DMS153 treated with DMSO at 0.1 percent for 48 hours (cell line): ENCODE measurements at regions not wholly inside any gene's neighbourhood (a gene's known extent, or its start where the extent isn't known, plus 50 kb on each side); places are given as distances from the start of the nearest gene placed in this dataset.
A peak's percentile ranks its signal among the peaks of the same experiment; 100 is the strongest.
"Not testable (repeated sequence)": the region's sequence is repeated elsewhere in the genome, so short reads cannot be mapped to it uniquely, and the experiment has no call there.

Experiments
- DNase-seq: peaks from one replicate; lab custom pipeline; 2025; ENCODE audit not compliant: unreplicated experiment; lab: John Stamatoyannopoulos, UW

DNA sequence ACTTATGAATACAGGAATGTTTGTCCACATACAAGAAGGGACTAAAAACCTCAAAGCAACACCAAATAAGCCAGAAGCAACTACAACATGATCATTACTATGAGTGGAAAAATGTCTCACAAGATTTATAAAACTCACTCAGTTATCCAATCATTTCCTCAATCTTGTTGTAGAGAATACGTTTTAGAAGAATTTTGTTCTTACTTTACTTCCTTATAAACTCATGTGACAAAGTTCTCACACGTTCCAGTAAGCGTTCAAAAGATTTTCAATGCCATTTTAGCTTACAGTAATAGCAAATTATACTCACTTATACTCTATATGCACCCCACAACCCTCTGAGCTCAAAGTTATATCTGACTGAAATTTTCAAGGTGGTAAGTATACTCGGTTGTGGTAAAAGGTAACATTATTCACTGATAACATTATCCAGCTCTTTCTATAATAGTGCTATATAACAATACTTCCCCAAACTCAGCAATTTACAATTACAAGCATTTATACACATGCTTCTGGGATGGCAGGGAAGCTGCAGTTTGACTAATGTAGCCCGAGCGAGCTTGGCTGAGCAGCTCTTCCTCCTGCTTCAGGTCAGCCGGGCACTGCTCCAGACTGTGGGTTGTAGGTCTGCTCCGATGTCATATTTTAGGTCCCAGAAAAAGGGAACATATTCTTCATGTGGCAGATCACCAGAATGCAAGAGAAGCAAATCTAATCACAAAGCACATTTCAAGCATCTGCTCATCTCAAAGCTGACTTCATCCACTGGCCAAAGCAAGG, 226.3 kb downstream of the RCHY1 start:
- DNase-seq: no peak

DNA sequence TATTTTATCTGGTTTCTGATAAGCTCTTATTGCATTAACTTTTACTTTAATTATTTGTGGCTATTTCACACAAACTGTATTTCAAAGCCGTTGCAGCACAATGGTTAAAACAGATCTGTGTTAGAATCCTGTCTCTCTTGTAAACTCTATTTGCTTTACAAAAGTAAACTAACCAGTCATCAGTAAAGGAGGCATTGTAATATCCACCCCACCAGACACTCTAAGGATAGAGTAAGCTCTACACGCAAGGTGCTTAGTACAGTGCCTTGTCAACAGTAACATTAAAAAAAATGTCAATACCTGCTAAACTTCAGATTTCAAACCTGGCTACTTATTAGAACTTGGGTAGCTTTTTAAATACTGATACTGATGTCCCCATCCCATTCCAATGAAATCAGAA, 228.4 kb downstream of the RCHY1 start:
- DNase-seq: no peak

DNA sequence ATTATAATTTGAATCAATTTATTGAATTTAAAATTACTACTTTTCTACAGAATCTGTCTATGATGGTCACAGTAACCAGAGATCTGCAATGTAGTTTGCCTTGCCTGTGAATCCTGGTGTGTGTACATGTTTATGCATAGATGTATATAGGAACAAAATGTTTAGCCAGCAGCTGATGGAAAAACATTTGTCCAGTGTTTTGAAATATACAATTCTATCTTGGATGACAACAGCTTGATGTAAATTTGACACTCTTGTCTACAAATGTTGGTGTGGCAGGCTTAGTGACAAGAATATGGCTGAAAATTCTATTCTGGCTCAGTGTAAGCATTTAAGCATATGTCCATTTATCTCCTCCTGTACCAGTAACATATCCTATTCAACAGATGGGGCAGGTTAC, 229.4 kb downstream of the RCHY1 start:
- DNase-seq: no peak

DNA sequence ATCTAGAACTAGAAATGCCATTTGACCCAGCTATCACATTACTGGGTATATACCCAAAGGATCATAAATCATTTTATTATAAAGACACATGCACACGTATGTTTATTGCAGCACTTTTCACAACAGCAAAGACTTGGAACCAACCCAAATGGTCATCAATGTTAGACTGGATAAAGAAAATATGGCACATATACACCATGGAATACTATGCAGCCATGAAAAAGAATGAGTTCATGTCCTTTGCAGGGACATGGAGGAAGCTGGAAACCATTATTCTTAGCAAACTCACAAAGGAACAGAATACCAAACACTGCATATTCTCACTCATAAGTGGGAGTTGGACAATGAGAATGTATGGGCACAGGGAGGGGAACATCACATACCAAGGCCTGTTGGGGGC, 233.7 kb downstream of the RCHY1 start:
- DNase-seq: not testable (repeated sequence)

DNA sequence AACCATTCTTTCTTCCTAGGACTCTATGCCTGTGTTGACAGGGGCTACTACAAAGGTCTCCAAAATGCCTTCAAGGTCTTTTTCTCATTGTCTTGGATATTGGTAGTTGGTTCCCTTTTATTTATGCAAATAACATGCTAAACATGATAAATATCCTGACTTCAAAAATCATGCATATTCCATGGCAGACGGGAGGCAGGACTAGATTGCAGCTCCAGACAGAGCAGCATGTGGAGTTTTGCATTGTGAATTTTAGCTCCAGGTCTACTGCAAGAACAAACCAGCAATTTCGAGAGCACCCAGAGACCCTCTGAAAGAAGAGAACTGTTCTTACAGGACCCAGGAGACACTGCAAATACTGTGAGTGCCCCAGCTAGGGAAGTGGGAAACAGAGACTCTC, 254.9 kb downstream of the RCHY1 start:
- DNase-seq: no peak

DNA sequence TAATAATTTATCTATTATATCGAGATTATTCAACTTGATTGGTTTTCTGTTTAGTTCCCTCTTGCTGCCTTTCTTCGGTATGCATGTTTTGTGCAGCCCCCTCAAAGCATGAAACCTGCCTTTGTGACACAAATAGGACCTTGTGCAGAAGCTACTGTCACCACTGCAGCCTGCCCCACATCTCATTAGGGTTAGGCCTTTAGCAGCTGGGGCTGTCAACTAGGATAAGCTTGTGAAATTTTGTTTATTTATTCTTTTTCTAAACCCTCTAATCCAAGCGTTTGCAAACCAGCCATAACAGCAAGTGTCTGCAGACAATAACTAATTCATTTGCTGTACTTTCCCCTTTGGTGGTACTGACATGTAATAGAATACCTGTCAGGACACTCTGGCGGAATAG, 258.9 kb downstream of the RCHY1 start:
- no peak for DNase-seq

DNA sequence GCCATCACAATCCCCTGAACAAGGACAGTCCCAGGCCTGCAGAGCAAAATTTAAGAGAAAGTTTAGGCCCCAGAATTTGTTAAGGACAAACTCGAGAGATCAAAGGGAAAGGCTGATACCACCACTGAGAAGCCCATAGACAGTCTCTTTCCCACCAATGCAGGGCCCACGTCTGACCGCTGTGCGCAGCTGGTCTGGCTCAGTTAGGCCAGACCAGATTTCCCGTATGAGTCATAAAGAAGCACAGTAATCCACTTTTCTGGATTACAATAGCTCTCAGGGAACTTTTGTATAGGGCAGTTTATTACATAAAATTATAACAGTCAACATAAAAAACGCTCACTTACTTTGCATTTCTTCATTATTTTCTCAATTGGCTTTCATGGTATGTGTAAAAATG, 259.5 kb downstream of the RCHY1 start:
- no peak for DNase-seq

DNA sequence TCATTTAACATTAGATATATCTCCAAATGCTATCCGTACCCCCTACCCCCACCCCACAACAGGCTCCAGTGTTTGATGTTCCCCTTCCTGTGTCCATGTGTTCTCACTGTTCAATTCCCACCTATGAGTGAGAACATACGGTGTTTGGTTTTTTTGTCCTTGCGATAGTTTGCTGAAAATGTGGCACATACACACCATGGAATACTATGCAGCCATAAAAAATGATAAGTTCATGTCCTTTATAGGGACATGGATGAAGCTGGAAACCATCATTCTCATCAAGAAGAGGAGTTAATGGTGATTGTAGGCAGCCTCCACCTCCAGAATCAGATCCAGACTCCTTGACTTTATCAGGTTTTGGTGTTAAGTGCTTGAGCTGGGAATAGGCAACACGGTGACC, 261.1 kb downstream of the RCHY1 start:
- DNase-seq: not testable (repeated sequence)

DNA sequence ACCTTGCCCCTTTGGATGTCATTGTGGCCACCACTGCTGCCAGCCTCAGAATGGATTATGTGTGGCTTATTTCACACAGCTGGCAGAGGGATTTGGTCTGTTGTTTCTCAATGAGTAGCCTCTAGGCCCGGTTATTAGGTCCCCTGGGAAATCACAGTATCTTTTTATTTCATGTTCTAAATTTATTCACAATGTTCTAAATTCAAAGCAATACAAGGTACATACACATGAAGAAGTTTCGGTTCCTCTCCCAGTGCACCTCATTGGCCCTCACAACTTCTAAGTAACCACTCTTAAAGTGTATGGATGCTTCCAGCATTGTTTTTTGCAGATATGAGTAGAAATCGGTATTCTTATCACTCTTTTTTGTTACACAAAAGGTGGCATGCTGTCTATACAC, 262.7 kb downstream of the RCHY1 start:
- DNase-seq: no peak

DNA sequence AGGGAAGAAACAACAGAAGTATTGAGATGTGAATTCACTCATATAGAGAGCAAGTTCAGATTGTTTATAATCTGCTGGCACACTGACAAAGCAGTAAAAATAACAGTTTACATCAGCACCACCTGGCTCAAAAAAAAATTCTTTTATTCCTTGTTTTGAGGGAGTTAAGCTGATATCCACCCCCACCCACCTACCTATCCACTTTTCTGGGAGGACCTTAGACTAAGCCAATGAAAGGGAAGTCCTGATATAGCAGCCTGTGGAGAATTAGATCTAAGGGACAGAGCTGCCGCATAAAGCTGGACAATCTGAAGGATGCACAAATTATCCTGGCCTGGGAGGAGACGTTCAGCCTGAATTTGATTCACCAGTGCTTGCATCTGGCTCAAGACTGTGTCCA, 264.5 kb downstream of the RCHY1 start:
- DNase-seq: no peak

DNA sequence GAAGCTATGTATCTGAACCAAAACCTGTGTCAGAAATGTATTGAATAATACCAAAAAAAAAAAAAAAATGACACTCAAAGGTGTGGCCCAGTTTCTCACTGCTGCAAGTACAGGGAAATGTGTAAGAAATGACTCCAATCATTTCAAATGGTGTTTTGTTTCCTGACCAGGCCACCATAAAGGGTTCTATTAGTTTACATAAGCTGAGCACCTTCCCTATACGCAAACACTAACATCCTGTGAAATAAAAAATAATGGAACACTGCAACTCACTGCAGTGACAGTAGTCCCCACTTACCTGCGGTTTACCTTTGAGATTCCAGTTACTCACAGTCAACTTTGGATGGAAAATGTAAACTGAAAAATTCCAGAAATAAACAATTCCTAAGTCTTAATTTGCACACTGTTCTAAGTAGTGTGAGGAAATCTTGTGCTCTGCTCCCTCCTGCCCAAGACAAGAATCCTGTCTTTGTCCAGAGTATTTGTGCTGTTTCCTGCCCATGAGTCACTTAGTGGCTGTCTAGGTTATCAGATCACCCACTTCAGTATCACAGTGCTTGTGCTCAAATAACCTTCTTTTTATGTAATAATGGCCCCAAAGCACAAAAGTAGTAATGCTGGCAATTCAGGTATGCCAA, 265.3 kb downstream of the RCHY1 start:
- DNase-seq: peak; percentile 95

DNA sequence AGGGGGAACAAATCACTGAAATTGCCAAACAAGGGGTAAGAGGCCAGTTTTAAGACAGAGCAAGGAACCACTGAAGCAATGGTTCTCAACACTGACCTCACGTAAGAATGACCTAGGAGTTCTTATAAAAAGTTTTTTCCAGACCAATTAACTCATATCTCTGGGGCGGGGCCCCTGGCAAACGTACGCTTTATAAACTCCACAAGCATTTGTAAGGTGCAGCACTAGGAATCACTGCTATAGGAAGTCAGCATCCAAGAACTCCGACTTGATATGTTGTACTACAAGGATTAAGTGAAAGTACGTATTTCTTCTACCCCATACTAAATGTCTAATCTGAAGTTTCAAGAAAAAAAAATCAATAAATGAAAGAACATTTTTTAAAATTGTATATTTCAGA, 269.9 kb downstream of the RCHY1 start:
- no peak for DNase-seq

DNA sequence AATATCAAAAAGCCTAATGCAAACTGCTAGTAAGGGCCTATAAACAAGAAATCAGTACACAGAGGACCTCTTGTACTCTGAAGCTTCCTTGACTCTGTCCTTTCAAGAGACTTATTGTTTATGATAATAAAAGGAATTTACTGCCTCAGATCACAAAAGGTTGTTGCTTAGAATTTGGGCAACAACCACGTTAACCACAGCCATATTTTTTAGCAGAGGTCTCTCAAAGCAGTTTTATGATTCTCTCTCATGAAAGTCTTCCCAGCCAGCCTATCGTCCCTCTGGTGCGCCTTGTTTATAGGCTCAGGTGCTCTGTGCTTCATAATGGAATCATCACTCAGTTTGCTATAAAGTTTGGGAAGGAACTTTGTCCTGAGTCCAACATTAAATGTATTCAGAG, 270.6 kb downstream of the RCHY1 start:
- no peak for DNase-seq

DNA sequence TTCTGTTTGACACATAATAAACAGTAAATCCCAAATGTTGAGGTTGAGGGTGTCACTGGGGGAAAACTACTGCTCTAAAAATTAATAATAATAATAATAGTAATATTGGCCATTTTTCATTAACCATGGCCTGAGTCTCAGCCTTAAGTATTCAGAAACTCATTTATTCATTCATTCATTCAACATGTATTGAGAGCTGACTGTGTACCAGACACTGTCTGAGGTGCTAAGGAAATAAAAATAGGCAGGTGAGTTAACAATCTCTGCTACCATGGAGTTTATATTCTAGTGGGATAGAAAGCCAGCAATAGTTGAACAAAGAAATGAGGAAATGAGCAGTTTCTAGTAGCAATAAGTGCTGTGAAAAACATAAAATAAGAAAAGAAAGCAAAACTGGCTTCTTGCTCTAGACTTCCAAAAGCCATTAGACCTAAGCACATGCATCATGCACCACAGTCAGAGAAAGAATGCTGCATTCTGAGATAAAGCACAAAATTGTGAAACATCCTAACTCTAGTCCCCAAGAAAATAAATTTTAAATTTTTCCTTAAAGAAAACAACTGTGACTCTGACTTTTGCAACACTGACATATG, 278.7 kb downstream of the RCHY1 start:
- DNase-seq: no peak

DNA sequence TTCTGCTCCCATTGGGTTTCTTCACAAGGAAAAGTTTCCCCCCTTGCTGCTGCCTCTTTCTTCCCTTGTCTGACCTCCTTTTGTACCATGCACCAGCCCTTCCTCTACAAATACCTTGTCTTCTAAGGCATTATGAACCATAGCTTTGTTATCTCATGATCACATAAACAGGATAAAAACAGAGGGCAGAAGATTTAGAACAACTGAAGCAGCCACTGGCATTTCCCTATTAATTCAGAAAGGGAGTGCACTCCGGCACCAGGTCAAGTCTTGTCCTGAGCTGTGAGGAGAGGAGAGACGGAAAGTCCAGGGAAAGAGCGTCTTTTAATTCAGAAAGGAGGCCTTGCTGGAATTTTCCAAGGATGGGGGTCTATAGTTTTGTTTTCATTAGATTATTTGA, 281.7 kb downstream of the RCHY1 start:
- DNase-seq: no peak

DNA sequence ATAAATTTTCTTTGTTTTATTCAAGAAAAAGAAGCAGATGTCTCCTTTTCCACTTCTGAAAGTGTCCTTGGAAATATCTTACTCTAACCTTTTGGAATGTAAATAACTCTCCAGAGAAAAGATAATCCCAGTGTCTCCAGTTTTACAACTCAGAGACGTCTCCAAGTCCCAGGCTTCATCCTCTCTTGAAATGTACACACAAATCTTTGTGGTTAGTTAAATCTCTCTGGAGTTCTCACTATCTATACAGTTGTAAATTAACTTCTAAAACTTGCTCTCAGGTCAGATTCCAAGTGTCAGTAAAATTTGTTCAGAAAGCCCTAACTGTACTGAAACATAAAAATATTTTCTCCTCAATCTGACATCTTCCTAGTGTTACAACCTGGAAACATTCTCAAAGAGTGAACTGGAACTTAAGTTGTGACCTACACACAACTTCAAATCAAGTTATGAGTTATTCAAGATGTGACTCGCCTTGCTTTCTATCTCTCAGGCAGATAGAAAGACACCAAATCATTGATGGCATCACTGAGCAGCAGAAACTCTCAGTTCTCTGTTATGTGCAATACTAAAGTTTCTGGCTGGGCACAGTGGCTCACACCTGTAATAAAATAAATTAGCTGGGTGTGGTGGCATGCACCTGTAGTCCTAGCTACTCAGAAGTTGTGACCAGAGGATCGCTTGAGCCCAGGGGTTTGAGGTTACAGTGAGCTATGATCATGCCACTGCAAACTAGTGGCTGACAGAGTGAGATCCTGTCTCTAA, 284.2 kb downstream of the RCHY1 start:
- no peak for DNase-seq

DNA sequence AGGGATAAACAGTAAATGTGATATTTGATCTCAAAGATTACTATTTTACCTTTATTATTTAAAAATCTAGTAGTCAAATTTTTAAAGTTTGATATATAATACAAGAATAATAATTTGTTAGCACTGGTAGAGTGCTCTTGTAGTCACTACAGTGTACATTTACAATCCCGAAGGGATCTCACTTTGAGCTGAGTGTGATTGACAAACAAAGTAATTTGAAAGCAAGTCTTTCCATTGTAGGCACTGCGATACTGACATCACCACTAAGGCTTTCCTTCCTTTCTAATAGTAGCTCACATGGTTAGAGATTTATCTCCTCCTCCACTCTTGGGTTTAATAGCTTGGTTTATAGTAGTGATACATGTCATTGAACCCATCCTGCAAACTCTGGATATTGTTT, 280.6 kb downstream of the PARM1 start:
- DNase-seq: no peak

DNA sequence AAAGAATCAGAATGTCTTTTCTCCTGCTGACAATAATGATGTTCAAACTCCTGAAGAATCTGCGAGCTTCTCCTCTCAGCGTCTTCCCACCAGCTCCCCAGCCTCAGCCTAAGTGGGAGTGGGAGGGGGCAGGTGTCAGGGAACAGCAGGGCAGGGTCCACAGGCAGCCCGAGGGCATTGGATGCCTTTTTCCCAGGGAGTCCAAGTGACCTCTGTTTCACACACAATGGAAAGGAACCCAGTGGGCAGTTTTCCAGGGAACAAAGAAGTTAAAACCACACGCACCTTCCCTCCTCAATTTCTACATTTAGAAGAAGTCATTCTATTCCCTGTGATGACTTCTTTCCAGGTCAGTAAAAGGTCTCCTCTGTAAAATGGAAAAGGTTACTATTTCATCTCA, 278.5 kb downstream of the PARM1 start:
- no peak for DNase-seq

DNA sequence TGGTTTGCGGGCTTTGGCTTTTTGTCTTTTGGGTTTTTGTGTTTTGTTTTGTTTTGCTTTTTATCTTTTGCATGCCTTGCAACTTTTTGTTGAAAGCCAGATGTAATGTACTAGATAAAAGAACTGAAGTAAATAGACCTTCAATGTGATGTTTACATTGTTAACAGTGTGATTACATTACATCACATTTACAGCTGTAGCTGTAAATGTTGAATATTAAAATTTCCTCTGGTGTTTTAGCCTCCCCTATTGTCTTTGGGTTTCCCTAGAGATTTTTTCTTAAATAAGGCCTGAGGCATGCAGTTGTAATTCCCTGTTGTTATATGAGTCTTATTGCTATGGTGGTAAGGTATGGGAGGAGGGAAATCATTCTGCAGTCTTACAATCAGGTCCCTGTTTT, 275.0 kb downstream of the PARM1 start:
- DNase-seq: no peak

DNA sequence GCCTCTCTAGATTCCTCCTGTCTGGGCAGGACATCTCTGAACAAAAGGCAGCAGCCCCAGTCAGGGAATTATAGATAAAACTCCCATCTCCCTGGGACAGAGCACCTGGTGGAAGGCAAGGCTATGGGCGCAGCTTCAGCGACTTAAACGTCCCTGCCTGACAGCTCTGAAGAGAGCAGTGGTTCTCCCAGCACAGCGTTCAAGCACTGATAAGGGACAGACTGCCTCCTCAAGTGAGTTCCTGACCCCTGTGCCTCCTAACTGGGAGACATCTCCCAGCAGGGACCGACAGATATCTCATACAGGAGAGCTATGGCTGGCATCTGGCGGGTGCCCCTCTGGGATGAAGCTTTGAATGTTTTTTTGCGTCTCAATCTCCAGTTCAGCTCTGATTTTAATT, 262.2 kb downstream of the PARM1 start:
- DNase-seq: no peak

DNA sequence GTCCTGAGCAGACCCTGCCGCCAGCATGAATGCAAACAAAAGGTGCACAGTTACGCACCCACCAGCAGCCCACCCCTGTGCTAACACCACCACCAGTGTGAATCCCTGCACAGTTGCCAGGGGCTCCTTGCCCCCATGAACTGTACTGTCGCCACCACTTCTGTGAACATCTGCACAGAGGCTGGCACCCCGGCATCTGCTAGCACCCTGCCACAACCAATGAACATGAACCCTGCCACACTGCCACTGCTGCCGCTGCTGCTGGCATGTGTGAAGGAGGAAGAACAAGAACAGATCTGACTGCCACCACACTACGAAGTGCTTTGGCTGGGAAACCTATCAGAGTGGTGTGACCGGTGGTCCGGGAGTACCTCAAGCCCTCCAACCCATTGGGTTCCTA, 261.3 kb downstream of the PARM1 start:
- no peak for DNase-seq

DNA sequence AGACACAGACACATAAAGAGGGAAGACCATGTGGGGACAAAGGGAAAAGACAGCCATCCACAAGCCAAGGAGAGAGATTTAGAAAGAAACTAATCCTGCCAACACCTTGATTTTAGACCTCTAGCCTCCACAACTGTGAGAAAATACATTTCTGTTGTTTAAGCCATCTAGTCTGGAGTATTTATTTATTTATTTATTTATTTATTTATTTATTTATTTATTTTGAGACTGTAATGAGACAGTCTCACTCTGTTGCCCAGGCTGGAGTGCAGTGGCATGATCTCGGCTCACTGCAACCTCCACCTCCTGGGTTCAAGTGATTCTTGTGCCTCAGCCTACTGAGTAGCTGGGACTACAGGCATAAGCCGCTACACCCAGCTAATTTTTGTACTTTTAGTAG, 259.3 kb downstream of the PARM1 start:
- DNase-seq: not testable (repeated sequence)
